HFFc6 (cell line): ENCODE measurements at regions not wholly inside any gene's neighbourhood (a gene's known extent, or its start where the extent isn't known, plus 50 kb on each side); places are given as distances from the start of the nearest gene placed in this dataset.

Source experiments
- DNase-seq: peaks from one replicate; pipeline ENCODE4 v3.0.0-alpha.2; 2018
- H3K27ac Mint-ChIP-seq: 2 replicates; pipeline ENCODE4 v1.8.0; 2020; ENCODE audit warnings: mild to moderate bottlenecking, mixed read lengths
- H3K27me3 Mint-ChIP-seq: 2 replicates; pipeline ENCODE4 v1.8.0; 2021; ENCODE audit warnings: mild to moderate bottlenecking, moderate library complexity, mixed read lengths; ENCODE audit not compliant: insufficient read depth
- H3K36me3 Mint-ChIP-seq: 2 replicates; pipeline ENCODE4 v1.8.0; 2021; ENCODE audit warnings: low read depth, mixed read lengths
- H3K4me1 Mint-ChIP-seq: 2 replicates; pipeline ENCODE4 v1.8.0; 2020; ENCODE audit warnings: low read depth, mixed read lengths
- H3K4me3 Mint-ChIP-seq: 2 replicates; pipeline ENCODE4 v1.8.0; 2020; ENCODE audit warnings: mild to moderate bottlenecking, moderate library complexity, mixed read lengths
- H3K9me3 Mint-ChIP-seq: 2 replicates; pipeline ENCODE4 v1.8.0; 2020; ENCODE audit warnings: mild to moderate bottlenecking, mixed read lengths
- TF ChIP-seq, protein P1 (sequence below): fragments of 200-600 bp; sonication (generic); IDR thresholded peaks from 2 replicates; pipeline ENCODE4 v1.5.0; 2021; ENCODE audit warnings: antibody characterized with exemption, mild to moderate bottlenecking

- DNase-seq, result no peak
- TF ChIP-seq, protein P1, sequence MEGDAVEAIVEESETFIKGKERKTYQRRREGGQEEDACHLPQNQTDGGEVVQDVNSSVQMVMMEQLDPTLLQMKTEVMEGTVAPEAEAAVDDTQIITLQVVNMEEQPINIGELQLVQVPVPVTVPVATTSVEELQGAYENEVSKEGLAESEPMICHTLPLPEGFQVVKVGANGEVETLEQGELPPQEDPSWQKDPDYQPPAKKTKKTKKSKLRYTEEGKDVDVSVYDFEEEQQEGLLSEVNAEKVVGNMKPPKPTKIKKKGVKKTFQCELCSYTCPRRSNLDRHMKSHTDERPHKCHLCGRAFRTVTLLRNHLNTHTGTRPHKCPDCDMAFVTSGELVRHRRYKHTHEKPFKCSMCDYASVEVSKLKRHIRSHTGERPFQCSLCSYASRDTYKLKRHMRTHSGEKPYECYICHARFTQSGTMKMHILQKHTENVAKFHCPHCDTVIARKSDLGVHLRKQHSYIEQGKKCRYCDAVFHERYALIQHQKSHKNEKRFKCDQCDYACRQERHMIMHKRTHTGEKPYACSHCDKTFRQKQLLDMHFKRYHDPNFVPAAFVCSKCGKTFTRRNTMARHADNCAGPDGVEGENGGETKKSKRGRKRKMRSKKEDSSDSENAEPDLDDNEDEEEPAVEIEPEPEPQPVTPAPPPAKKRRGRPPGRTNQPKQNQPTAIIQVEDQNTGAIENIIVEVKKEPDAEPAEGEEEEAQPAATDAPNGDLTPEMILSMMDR, result no peak
- Mint-ChIP-seq H3K9me3 (peaks cover 31% of the 10 kb centered on the region), H3K27me3 (no peaks in the 10 kb centered on the region), H3K4me1 (no peaks in the 10 kb centered on the region), H3K36me3 (peaks cover 6% of the 10 kb centered on the region), H3K4me3 (no peak overlapping the region), H3K27ac (no peak overlapping the region)
Observed at GRCh38 chr9:10818206-10818605, 205.4 kb upstream of the PTPRD start.

DNA sequence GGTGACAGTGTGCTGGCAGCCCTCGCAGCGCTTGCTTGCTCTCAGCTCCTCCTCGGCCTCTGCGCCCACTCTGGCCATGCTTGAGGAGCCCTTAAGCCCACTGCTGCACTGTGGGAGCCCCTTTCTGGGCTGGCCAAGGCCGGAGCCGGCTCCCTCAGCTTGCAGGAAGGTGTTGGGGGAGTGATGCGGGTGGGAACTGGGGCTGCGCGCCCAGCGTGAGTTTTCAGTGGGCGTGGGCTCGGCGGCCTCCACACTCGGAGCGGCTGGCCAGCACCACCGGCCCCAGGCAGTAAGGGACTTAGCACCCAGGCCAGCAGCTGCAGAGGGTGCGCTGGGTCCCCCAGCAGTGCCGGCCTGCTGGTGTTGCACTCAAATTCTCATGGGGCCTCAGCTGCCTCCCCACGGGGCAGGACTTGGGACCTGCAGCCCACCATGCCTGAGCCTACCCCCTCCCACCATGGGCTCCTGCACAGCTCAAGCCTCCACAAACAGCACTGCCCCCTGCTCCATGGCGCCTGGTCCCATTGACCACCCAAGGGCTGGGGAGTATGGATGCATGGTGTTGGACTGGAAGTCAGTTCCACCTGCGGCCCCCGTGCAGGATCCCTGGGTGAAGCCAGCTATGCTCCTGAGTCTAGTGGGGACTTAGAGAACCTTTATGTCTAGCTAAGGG lies 223.1 kb upstream of the PTPRD start:
- no peak overlapping the region for H3K27ac Mint-ChIP-seq
- H3K4me1 Mint-ChIP-seq, result no peaks in the 10 kb centered on the region
- no peak for DNase-seq
- no peaks in the 10 kb centered on the region for H3K36me3 Mint-ChIP-seq
- TF ChIP-seq, protein P1, result no peak
- H3K27me3 Mint-ChIP-seq, result no peaks in the 10 kb centered on the region
- H3K9me3 Mint-ChIP-seq, result peaks cover 17% of the 10 kb centered on the region
- H3K4me3 Mint-ChIP-seq, result no peak overlapping the region

- TF ChIP-seq, protein P1, result no peak
- no peaks in the 10 kb centered on the region; the same call in 1 of the 2 replicates for H3K27me3 Mint-ChIP-seq
- no peaks in the 10 kb centered on the region for H3K4me1 Mint-ChIP-seq
- no peak overlapping the region for H3K4me3 Mint-ChIP-seq
- H3K36me3 Mint-ChIP-seq, result no peaks in the 10 kb centered on the region
- H3K27ac Mint-ChIP-seq, result no peak overlapping the region
- DNase-seq, result no peak
- peaks cover 5% of the 10 kb centered on the region; the same call in 1 of the 2 replicates for H3K9me3 Mint-ChIP-seq
Observed at GRCh38 chr9:10843151-10843550, 230.3 kb upstream of the PTPRD start.

DNA sequence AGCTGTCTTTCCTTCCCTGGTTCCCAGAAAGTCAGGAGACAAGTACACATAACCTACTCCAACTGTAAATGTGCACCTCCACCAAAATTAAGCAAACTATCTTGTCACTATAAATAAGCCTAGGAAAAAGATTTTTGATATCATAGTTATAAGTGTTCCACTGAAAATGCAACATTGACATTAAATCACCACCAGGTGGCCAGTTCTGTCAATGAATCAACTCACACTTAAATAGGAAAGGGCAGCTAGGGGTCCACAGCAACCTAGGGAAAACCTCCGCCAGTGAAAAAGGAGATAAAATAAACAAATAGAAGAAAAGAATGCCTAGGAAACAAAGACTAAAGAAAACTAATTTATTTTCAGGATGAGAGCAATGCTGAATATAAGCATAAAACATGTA lies 243.0 kb upstream of the PTPRD start:
- DNase-seq, result no peak
- TF ChIP-seq, protein P1, result peak; percentile 46
- H3K9me3 Mint-ChIP-seq, result peaks cover 40% of the 10 kb centered on the region
- H3K27ac Mint-ChIP-seq, result no peak overlapping the region
- no peaks in the 10 kb centered on the region for H3K36me3 Mint-ChIP-seq
- no peaks in the 10 kb centered on the region for H3K27me3 Mint-ChIP-seq
- H3K4me1 Mint-ChIP-seq, result no peaks in the 10 kb centered on the region
- no peak overlapping the region for H3K4me3 Mint-ChIP-seq

- no peaks in the 10 kb centered on the region for H3K4me1 Mint-ChIP-seq
- H3K27me3 Mint-ChIP-seq, result no peaks in the 10 kb centered on the region
- TF ChIP-seq, protein P1, result no peak
- DNase-seq, result no peak
- peaks cover 38% of the 10 kb centered on the region for H3K9me3 Mint-ChIP-seq
- H3K27ac Mint-ChIP-seq, result no peak overlapping the region
- H3K4me3 Mint-ChIP-seq, result no peak overlapping the region
- no peaks in the 10 kb centered on the region for H3K36me3 Mint-ChIP-seq
Observed at GRCh38 chr9:10858817-10859216, 246.0 kb upstream of the PTPRD start.
